ENCODE measurements at regions not wholly inside any gene's neighbourhood (a gene's known extent, or its start where the extent isn't known, plus 50 kb on each side); places are given as distances from the start of the nearest gene placed in this dataset.
"Not testable (repeated sequence)": the region's sequence is repeated elsewhere in the genome, so short reads cannot be mapped to it uniquely, and the experiment has no call there.

DNA sequence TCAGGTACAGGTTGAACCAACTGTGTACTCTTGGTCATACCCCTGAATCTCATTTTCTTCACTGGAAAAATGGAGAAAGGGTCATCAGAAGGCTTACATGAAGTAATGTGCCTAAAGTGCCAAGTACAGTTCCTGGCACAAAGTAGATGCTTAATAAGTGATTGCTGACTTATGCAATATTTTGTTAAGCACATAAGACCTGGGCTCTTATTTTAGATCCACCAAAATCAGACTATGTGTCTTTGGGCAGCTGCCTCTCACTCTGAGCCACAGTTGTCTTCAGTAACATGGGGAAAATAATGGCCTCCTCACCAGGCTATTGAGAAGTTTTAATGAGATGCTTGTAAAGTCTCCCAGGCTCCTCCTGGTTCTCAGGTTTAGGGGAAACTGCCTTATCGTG lies 74.3 kb upstream of the TRABD2B start:
- H3K27me3 ChIP-seq = no peaks in the 10 kb centered on the region
- no peaks in the 10 kb centered on the region for H3K36me3 ChIP-seq
- ATAC-seq = no peak
- H3K27ac ChIP-seq = no peak overlapping the region
- no peaks in the 10 kb centered on the region for H3K4me1 ChIP-seq
- peaks cover 0 to 4% (median 0%) of the 10 kb centered on the region in 3 donors for H3K9me3 ChIP-seq
- no peak overlapping the region for H3K4me3 ChIP-seq
- WGBS, 2 donors (ENCODE audit: low coverage in 1 of 2) = no CpG with 5 or more reads among the region's 1 CpG
- TF ChIP-seq POLR2AphosphoS5 (IDR thresholded peaks at IDR 0.05) (no peak), POLR2A (IDR thresholded peaks at IDR 0.05) (no peak), EP300 (IDR thresholded peaks at IDR 0.05) (no peak)
- TF ChIP-seq, protein P1, sequence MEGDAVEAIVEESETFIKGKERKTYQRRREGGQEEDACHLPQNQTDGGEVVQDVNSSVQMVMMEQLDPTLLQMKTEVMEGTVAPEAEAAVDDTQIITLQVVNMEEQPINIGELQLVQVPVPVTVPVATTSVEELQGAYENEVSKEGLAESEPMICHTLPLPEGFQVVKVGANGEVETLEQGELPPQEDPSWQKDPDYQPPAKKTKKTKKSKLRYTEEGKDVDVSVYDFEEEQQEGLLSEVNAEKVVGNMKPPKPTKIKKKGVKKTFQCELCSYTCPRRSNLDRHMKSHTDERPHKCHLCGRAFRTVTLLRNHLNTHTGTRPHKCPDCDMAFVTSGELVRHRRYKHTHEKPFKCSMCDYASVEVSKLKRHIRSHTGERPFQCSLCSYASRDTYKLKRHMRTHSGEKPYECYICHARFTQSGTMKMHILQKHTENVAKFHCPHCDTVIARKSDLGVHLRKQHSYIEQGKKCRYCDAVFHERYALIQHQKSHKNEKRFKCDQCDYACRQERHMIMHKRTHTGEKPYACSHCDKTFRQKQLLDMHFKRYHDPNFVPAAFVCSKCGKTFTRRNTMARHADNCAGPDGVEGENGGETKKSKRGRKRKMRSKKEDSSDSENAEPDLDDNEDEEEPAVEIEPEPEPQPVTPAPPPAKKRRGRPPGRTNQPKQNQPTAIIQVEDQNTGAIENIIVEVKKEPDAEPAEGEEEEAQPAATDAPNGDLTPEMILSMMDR (IDR thresholded peaks at IDR 0.05) = no peak

DNA sequence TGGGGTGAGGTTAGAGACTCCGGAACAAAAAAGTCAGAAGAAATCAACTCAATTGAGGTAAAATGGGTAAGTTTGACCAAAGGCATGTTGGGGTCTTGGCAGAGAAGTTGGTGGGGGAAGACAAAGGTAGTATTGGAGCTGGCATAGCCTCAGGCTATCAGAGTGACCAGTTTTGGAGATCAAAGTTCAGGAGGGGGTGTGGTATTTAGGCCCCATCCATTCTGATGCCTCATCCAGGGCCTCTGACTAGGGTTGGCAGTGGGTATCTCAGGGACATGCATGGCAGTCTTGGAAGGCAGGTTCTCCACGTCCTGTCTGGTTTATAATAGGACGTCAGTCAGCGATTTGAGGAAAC lies 73.2 kb upstream of the TRABD2B start:
- Histone ChIP-seq H3K27me3 (no peaks in the 10 kb centered on the region), H3K4me1 (no peaks in the 10 kb centered on the region), H3K36me3 (no peaks in the 10 kb centered on the region), H3K9me3 (peaks cover 0 to under 1% (median 0%) of the 10 kb centered on the region in 3 donors), H3K4me3 (no peak overlapping the region), H3K27ac (peak overlapping the region in 1 of 4 donors; percentile 31)
- WGBS, 2 donors (ENCODE audit: low coverage in 1 of 2) = 67 to 73% methylated on average over 4 of the region's 4 CpGs
- no peak for TF ChIP-seq EP300 (IDR thresholded peaks at IDR 0.05)
- no peak for TF ChIP-seq POLR2AphosphoS5 (IDR thresholded peaks at IDR 0.05)
- TF ChIP-seq POLR2A (IDR thresholded peaks at IDR 0.05) = no peak
- TF ChIP-seq, protein P1 (IDR thresholded peaks at IDR 0.05) = no peak
- no peak for ATAC-seq

DNA sequence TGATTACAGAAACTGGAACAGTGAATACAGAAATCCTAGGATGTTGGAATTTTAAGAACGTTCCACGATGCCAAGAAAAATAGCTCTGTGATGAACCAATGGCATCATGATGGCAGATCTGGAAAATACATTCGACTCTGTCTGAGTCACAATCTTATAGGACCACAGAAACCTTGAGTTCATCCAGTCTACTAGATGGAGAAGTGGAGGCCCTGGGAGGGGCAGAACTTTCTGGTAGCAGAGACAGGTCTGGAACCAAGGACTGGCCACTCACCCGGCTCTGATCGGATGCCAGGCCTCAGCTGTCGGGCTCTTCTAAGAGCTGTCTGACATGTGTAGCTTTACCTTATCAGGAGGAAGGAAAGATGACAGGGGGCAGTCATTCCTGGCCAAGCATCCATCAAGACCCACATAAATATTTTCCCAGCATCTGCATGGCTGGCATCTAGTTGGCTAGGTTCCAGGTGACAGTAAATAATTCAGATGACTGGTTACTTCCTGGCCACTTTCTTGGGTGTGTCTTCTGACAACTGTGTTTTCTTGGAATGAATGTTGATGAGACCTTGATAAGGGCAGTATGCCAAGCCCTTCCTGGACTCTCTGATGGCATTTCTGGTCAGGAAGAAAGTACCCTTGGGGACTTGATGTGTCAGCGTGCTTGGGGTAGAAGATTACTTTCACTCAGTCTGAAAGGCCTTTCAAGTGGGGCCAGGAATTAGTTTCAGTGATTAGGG lies 72.6 kb upstream of the TRABD2B start:
- Histone ChIP-seq H3K4me3 (no peak overlapping the region), H3K27ac (peak overlapping the region in 1 of 4 donors; percentile 31), H3K9me3 (no peaks in the 10 kb centered on the region), H3K36me3 (no peaks in the 10 kb centered on the region), H3K4me1 (no peaks in the 10 kb centered on the region), H3K27me3 (no peaks in the 10 kb centered on the region)
- no peak for TF ChIP-seq POLR2A (IDR thresholded peaks at IDR 0.05)
- TF ChIP-seq, protein P1 (IDR thresholded peaks at IDR 0.05) = no peak
- TF ChIP-seq POLR2AphosphoS5 (IDR thresholded peaks at IDR 0.05) = no peak
- TF ChIP-seq EP300 (IDR thresholded peaks at IDR 0.05) = no peak
- ATAC-seq = peak; percentile 41
- 73% methylated on average over 4 to 7 of the region's 7 CpGs for WGBS, 2 donors (ENCODE audit: low coverage in 1 of 2)

DNA sequence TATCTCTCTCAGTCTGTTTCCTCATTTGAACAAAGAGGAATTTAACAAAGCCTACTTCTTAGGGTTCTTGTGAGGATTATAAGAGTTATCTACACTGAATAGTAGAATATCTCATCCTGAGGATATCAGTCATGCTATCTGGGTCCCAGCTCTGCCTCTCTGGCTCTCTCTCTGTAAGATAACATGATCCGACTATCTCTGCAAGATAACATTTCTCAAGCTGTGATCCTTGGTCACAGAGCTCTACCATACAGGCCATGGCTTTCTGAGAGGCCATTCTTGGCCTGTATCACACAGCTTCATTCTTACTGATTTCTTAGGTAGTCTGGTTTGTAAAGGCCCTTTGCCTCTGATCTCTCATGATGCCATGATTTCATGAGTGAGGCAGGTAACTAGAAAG lies 71.0 kb upstream of the TRABD2B start:
- no peak for TF ChIP-seq POLR2AphosphoS5 (IDR thresholded peaks at IDR 0.05)
- TF ChIP-seq EP300 (IDR thresholded peaks at IDR 0.05) = no peak
- TF ChIP-seq, protein P1 (IDR thresholded peaks at IDR 0.05) = no peak
- TF ChIP-seq POLR2A (IDR thresholded peaks at IDR 0.05) = no peak
- Histone ChIP-seq H3K27me3 (no peaks in the 10 kb centered on the region), H3K9me3 (no peaks in the 10 kb centered on the region), H3K36me3 (no peaks in the 10 kb centered on the region), H3K4me3 (no peak overlapping the region), H3K27ac (no peak overlapping the region), H3K4me1 (no peaks in the 10 kb centered on the region)
- ATAC-seq = no peak
- WGBS, 2 donors (ENCODE audit: low coverage in 1 of 2) = 83 to 100% methylated on average over 1 of the region's 1 CpG

DNA sequence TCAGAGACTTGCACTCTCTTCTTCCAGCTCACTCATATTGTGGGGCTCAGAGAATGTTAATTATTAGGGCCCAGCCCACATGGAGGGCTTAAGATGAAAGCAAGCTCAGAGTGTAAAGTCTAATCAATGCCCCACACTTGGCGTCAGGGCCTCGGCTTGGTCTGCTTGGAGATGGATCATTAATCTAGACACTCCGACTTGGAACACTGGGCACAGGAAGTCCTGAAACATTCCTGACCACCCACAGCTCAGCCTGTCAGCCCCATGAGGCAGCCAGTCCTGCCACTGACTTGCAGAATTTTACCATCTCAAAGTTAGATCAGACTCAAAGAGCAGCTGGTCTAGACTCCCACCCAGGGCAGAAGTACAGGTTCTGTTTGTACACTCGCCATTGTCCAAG lies 69.8 kb upstream of the TRABD2B start:
- 60 to 63% methylated on average over 1 to 4 of the region's 4 CpGs for WGBS, 2 donors (ENCODE audit: low coverage in 1 of 2)
- Histone ChIP-seq H3K9me3 (no peaks in the 10 kb centered on the region), H3K27me3 (no peaks in the 10 kb centered on the region), H3K27ac (no peak overlapping the region), H3K36me3 (no peaks in the 10 kb centered on the region), H3K4me3 (no peak overlapping the region), H3K4me1 (peaks cover 0 to 2% (median 0%) of the 10 kb centered on the region in 3 donors)
- TF ChIP-seq EP300 (IDR thresholded peaks at IDR 0.05) = no peak
- no peak for TF ChIP-seq POLR2AphosphoS5 (IDR thresholded peaks at IDR 0.05)
- TF ChIP-seq, protein P1 (IDR thresholded peaks at IDR 0.05) = no peak
- TF ChIP-seq POLR2A (IDR thresholded peaks at IDR 0.05) = no peak
- ATAC-seq = no peak

DNA sequence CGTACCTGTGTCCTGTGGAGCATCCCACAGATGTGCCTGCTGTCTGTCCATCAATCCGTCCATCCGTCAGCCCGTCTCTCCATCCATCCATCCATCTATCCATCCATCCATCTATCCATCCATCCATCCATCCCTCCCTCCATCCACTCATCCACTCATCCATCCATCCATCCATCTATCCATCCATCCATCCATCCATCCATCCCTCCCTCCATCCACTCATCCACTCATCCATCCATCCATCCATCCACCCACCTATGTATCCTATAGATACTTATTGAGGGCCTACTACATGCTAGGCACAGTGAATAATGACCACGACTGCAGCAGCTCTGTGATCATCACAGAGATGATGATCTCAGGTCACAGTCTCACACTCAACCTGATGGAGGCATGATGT lies 67.5 kb upstream of the TRABD2B start:
- H3K4me1 ChIP-seq = peaks cover 0 to 14% (median 0%) of the 10 kb centered on the region in 3 donors
- H3K9me3 ChIP-seq, H3K27me3 ChIP-seq, H3K27ac ChIP-seq, ATAC-seq, H3K4me3 ChIP-seq, H3K36me3 ChIP-seq: not testable (repeated sequence)
- WGBS, 2 donors (ENCODE audit: low coverage in 1 of 2) = 91 to 100% methylated on average over 1 to 5 of the region's 5 CpGs
